Tibial nerve (tissue), 3 donors: ENCODE measurements at regions not wholly inside any gene's neighbourhood (a gene's known extent, or its start where the extent isn't known, plus 50 kb on each side); places are given as distances from the start of the nearest gene placed in this dataset.

ENCODE experiments used
- POLR2A ChIP-seq, 2 donors: fragments of 450-650 bp; IDR thresholded peaks; one replicate each; pipeline ENCODE4 v1.6.1; 2017; ENCODE audit warnings: antibody characterized with exemption in 2 of 2, mild to moderate bottlenecking in 2 of 2, moderate library complexity in 2 of 2
- TF ChIP-seq, protein P1 (sequence below), 5 experiments: fragments of 200-600 bp in 3 of 5; fragments of 450-650 bp in 2 of 5; sonication (generic) in 3 of 5; IDR thresholded peaks; one replicate each; pipeline ENCODE4 v1.5.1; 2016 to 2019; ENCODE audit warnings: antibody characterized with exemption in 5 of 5, mild to moderate bottlenecking in 3 of 5, moderate library complexity in 2 of 5

DNA sequence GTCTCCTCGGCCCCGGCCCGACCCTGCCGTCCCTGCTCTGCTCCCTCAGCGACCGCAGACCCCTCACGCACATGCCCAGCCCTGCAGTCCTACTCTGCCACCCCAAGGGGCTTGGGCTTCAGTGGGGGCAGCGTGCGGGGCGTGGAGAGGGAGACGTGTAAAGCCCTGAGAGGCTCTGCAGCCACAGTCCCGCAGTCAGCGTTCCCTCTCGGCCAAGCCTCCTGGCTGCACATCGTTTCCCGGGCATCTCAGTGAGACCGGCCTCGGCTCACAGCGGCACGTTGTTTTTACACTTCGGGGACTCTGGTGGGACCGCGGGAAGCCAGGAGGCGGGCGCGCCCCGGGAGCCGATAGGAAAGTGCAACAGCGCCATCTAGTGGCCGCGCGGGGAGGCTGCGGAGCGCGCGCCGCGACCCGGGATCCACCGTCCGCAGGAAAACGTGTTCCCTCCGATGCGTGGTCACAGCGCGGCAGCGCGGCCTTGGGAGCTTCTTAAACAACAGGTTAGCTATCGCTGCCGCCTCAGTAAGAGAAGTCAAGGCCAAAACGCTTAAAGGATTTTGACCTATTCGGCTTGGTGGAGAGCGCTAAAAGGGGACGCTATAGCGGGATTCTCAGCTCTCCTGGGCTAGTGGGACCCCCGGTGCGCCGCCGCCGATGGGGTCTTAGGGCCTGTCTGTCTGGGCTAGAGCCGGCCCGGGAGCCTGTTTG, 226.8 kb upstream of the IGF1R start:
- TF ChIP-seq POLR2A (IDR thresholded peaks at IDR 0.05): no peak
- TF ChIP-seq, protein P1, sequence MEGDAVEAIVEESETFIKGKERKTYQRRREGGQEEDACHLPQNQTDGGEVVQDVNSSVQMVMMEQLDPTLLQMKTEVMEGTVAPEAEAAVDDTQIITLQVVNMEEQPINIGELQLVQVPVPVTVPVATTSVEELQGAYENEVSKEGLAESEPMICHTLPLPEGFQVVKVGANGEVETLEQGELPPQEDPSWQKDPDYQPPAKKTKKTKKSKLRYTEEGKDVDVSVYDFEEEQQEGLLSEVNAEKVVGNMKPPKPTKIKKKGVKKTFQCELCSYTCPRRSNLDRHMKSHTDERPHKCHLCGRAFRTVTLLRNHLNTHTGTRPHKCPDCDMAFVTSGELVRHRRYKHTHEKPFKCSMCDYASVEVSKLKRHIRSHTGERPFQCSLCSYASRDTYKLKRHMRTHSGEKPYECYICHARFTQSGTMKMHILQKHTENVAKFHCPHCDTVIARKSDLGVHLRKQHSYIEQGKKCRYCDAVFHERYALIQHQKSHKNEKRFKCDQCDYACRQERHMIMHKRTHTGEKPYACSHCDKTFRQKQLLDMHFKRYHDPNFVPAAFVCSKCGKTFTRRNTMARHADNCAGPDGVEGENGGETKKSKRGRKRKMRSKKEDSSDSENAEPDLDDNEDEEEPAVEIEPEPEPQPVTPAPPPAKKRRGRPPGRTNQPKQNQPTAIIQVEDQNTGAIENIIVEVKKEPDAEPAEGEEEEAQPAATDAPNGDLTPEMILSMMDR (IDR thresholded peaks at IDR 0.05): peak; percentile 96 to 99 (median 97)
